SK-N-MC (cell line): ENCODE measurements at regions not wholly inside any gene's neighbourhood (a gene's known extent, or its start where the extent isn't known, plus 50 kb on each side); places are given as distances from the start of the nearest gene placed in this dataset.

Experiments used
- EZH2 ChIP-seq: fragments of 200-600 bp; sonication (generic); IDR thresholded peaks from one replicate; pipeline ENCODE4 v1.6.1; 2017; ENCODE audit warnings: antibody characterized with exemption
- FOXP2 ChIP-seq: optimal IDR thresholded peaks from 2 replicates; pipeline ENCODE3; 2011; ENCODE audit warnings: mild to moderate bottlenecking, moderate library complexity; ENCODE audit not compliant: insufficient read depth; ENCODE audit errors: extremely low read length, control extremely low read depth
- POLR2AphosphoS5 ChIP-seq: IDR thresholded peaks from 2 replicates; pipeline ENCODE4 v1.6.1; 2012; ENCODE audit warnings: mild to moderate bottlenecking, low read depth, low read length, borderline replicate concordance

DNA sequence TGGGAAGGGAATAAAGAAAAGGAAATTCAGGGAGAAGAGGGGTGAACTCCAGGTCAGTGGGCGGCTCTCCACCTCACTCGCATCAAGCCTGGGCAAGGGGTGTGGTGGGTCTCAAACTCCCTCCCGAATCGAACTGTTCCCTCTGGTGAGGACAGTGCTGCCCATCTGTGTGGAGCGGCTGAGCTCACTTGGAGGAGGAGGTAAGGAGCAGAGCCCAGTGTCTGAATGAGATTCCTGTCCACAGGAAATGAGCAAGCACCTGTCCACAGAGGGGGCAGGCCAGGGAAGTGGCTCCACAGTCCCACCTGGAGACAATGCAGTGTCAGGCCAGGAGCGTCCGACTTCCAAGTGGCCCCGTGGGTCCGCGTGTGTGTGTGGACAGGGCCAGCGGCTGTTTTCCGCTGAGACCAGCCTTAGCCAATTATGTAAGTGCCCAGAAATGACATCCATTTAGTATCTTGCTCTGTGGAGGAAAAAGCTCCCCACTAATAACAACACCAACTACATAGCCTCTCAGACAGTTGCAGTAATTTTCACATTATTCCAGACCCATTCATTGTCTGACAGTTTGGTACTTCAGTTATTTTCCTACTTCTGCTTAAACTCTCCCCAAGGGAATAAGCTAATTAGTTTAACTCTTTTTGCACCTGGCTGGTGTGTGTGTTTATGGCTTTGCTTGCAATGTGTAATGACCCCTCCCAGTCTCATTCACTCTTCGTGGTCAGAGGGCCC is 114.6 kb downstream of the SOX1 start:
- TF ChIP-seq POLR2AphosphoS5 (no peak), EZH2 (no peak), FOXP2 (no peak)
